OCI-LY7 (cell line): ENCODE measurements at regions not wholly inside any gene's neighbourhood (a gene's known extent, or its start where the extent isn't known, plus 50 kb on each side); places are given as distances from the start of the nearest gene placed in this dataset.

Source experiments
- BruUV-seq: library from RNA; stranded (reverse); fragments of 400-500 nt; replicated peaks from 2 replicates; lab custom pipeline; 2021; lab: Mats Ljungman, UMichigan
- CTCF ChIA-PET: fragments of 300-600 bp; sonication (Branson Sonifier 250); formaldehyde crosslinking; loops from one replicate; lab custom pipeline; 2022; ENCODE audit warnings: antibody characterized with exemption; ENCODE audit not compliant: unreplicated experiment; lab: Charles Lee
- POLR2A ChIA-PET: fragments of 300-600 bp; sonication (Branson Sonifier 250); formaldehyde crosslinking; loops from one replicate; lab custom pipeline; 2022; ENCODE audit warnings: antibody characterized with exemption; lab: Charles Lee
- DNase-seq: peaks from one replicate; pipeline ENCODE4 v3.0.0-alpha.2; 2015; ENCODE audit warnings: low spot score
- H2AFZ ChIP-seq: fragments of 200-600 bp; sonication (generic), shearing (Covaris generic); 2 replicates; pipeline ENCODE4 v1.6.1; 2014; ENCODE audit warnings: mild to moderate bottlenecking, antibody characterized with exemption, low read length, moderate library complexity
- H3K27ac ChIP-seq: fragments of 200-600 bp; sonication (generic); 2 replicates; pipeline ENCODE4 v1.5.1; 2014; ENCODE audit warnings: mixed run types, low read depth, mild to moderate bottlenecking, moderate library complexity, low read length, inconsistent platforms; ENCODE audit not compliant: poor library complexity, severe bottlenecking
- H3K36me3 ChIP-seq: fragments of 200-600 bp; sonication (generic); 2 replicates; pipeline ENCODE4 v1.6.1; 2014; ENCODE audit warnings: mild to moderate bottlenecking, antibody characterized with exemption, low read length, moderate library complexity, mixed read lengths; ENCODE audit not compliant: insufficient read depth
- H3K4me1 ChIP-seq: fragments of 200-600 bp; sonication (generic); 2 replicates; pipeline ENCODE4 v1.5.1; 2014; ENCODE audit warnings: mild to moderate bottlenecking, low read length; ENCODE audit not compliant: insufficient read depth, poor library complexity, severe bottlenecking
- H3K4me2 ChIP-seq: fragments of 200-600 bp; sonication (generic); 2 replicates; pipeline ENCODE4 v1.6.1; 2014; ENCODE audit warnings: mild to moderate bottlenecking, low read length
- H3K4me3 ChIP-seq: fragments of 200-600 bp; sonication (generic); 2 replicates; pipeline ENCODE4 v1.5.1; 2014; ENCODE audit warnings: mild to moderate bottlenecking, low read depth, low read length; ENCODE audit not compliant: poor library complexity, severe bottlenecking
- H3K79me2 ChIP-seq: fragments of 200-600 bp; sonication (generic); 2 replicates; pipeline ENCODE4 v1.6.1; 2016; ENCODE audit warnings: low read depth, mild to moderate bottlenecking, low read length, moderate library complexity, mixed read lengths; ENCODE audit not compliant: insufficient read depth
- H3K9me2 ChIP-seq: fragments of 200-600 bp; sonication (generic); 2 replicates; pipeline ENCODE4 v1.6.1; 2016; ENCODE audit warnings: mild to moderate bottlenecking, low read length, mixed read lengths; ENCODE audit not compliant: insufficient read depth
- H3K9me3 ChIP-seq: fragments of 200-600 bp; sonication (generic); 2 replicates; pipeline ENCODE4 v1.6.1; 2014; ENCODE audit warnings: mild to moderate bottlenecking, mixed run types, low read length, mixed read lengths
- H4K20me1 ChIP-seq: fragments of 200-600 bp; sonication (generic); 2 replicates; pipeline ENCODE4 v1.6.1; 2014; ENCODE audit warnings: mild to moderate bottlenecking, antibody characterized with exemption, low read length, moderate library complexity, mixed read lengths; ENCODE audit not compliant: insufficient read depth
- EZH2phosphoT487 ChIP-seq: fragments of 200-600 bp; sonication (generic); IDR thresholded peaks from 2 replicates; pipeline ENCODE4 v1.6.1; 2018; ENCODE audit warnings: low read depth, borderline replicate concordance, mild to moderate bottlenecking, mixed run types, antibody characterized with exemption, low read length, moderate library complexity, mixed read lengths
- intact Hi-C: fragments of 100-400 bp; cut with micrococcal nuclease; formaldehyde crosslinking; loops from one replicate; pipeline ENCODE4 v1.10.0; 2022; ENCODE audit not compliant: unreplicated experiment
- TF ChIP-seq, protein P1 (sequence below): fragments of 200-600 bp; sonication (generic); conservative IDR thresholded peaks from 2 replicates; pipeline ENCODE4 v1.5.1; 2014; ENCODE audit warnings: mild to moderate bottlenecking, antibody characterized with exemption, low read length, moderate library complexity, mixed read lengths

DNA sequence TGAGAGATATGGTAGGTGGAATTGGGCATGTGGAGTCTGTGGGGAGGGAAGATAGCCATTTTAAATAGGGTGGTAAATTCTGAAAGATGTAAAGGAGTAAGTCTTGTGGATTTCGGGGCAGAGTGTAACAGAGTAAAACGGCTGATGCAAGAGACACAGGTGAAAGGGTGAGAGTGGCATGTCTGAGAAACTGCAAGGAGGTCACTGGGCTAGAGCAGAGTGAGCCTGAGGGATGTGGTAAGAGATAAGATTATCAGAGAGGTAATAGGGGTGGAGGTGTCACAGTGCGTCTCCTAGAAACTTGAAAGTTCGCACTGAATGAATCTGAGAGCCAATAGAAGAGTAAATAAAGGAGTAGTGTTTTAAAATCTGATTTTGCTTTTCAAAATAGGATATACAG is 308.1 kb downstream of the EPM2A start:
- Histone ChIP-seq H3K4me1 (no peaks in the 10 kb centered on the region), H4K20me1 (no peaks in the 10 kb centered on the region), H3K79me2 (no peaks in the 10 kb centered on the region), H3K4me3 (no peak overlapping the region), H3K9me3 (no peaks in the 10 kb centered on the region), H3K9me2 (peaks cover 3% of the 10 kb centered on the region; the same call in 1 of the 2 replicates), H3K4me2 (no peak overlapping the region), H2AFZ (no peak overlapping the region), H3K27ac (no peak overlapping the region), H3K36me3 (no peaks in the 10 kb centered on the region)
- DNase-seq = no peak
- CTCF ChIA-PET = no interaction called here
- no TSS peak for BruUV-seq
- POLR2A ChIA-PET = interaction anchor here (0.7 kb wide), 1 partner anchor 292 kb away, joined by 3 read pairs; no protein-coding TSS in a partner anchor
- TF ChIP-seq, protein P1, sequence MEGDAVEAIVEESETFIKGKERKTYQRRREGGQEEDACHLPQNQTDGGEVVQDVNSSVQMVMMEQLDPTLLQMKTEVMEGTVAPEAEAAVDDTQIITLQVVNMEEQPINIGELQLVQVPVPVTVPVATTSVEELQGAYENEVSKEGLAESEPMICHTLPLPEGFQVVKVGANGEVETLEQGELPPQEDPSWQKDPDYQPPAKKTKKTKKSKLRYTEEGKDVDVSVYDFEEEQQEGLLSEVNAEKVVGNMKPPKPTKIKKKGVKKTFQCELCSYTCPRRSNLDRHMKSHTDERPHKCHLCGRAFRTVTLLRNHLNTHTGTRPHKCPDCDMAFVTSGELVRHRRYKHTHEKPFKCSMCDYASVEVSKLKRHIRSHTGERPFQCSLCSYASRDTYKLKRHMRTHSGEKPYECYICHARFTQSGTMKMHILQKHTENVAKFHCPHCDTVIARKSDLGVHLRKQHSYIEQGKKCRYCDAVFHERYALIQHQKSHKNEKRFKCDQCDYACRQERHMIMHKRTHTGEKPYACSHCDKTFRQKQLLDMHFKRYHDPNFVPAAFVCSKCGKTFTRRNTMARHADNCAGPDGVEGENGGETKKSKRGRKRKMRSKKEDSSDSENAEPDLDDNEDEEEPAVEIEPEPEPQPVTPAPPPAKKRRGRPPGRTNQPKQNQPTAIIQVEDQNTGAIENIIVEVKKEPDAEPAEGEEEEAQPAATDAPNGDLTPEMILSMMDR = no peak
- no peak for TF ChIP-seq EZH2phosphoT487
- intact Hi-C loops = no loop called here

DNA sequence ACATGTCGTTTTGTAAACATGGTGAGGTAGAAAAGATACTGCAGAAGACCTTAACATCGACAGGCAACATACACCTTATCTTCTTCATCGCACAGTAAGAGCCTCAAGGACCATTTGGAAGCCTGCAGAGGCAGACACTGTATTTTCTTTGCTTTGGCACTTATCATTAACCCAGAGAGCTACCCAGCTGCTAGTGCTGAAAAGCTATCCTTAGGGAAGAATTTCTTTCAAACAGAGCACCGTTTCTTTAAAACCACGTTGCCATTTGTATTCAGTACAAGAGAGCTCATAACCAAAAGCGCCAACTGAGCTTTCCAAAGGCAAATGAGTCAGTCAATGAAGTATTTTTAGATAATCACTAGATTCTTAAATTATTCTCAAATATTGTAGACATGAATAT is 306.6 kb downstream of the EPM2A start:
- no TSS peak for BruUV-seq
- Histone ChIP-seq H3K79me2 (no peaks in the 10 kb centered on the region), H3K9me3 (no peaks in the 10 kb centered on the region), H4K20me1 (no peaks in the 10 kb centered on the region), H3K4me2 (no peak overlapping the region), H3K4me3 (no peak overlapping the region), H3K36me3 (no peaks in the 10 kb centered on the region), H3K27ac (no peak overlapping the region), H3K4me1 (no peaks in the 10 kb centered on the region), H3K9me2 (no peaks in the 10 kb centered on the region), H2AFZ (no peak overlapping the region)
- intact Hi-C loops = no loop called here
- POLR2A ChIA-PET = interaction anchor here (1.0 kb wide), 1 partner anchor 16 kb away, joined by 3 read pairs; no protein-coding TSS in a partner anchor
- CTCF ChIA-PET = no interaction called here
- TF ChIP-seq, protein P1 = no peak
- TF ChIP-seq EZH2phosphoT487 = no peak
- no peak for DNase-seq

DNA sequence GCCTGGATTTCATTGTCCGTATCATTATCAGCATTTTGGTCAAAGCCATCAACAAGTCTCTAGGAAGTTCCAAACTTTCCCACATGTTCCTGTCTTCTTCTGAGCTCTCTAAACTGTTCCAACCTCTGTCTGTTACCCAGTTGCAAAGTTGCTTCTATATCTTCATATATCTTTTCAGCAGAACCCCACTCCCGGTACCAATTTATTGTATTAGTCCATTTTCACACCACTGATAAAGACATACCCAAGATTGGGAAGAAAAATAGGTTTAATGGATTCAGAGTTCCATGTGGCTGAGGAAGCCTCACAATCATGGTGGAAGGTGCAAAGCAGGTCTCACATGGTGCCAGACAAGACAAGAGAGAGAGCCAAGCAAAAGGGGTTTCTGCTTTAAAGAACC is 293.2 kb downstream of the EPM2A start:
- Histone ChIP-seq H3K79me2 (no peaks in the 10 kb centered on the region), H3K27ac (no peak overlapping the region), H3K9me2 (no peaks in the 10 kb centered on the region), H3K9me3 (no peaks in the 10 kb centered on the region), H3K36me3 (no peaks in the 10 kb centered on the region), H4K20me1 (no peaks in the 10 kb centered on the region), H3K4me2 (no peak overlapping the region), H3K4me3 (no peak overlapping the region), H3K4me1 (no peaks in the 10 kb centered on the region), H2AFZ (no peak overlapping the region)
- ChIA-PET CTCF (no interaction called here), POLR2A (no interaction called here)
- no TSS peak for BruUV-seq
- intact Hi-C loops = no loop called here
- DNase-seq = no peak
- no peak for TF ChIP-seq EZH2phosphoT487
- TF ChIP-seq, protein P1 = no peak
